ENCODE measurements at regions not wholly inside any gene's neighbourhood (a gene's known extent, or its start where the extent isn't known, plus 50 kb on each side); places are given as distances from the start of the nearest gene placed in this dataset.

DNA sequence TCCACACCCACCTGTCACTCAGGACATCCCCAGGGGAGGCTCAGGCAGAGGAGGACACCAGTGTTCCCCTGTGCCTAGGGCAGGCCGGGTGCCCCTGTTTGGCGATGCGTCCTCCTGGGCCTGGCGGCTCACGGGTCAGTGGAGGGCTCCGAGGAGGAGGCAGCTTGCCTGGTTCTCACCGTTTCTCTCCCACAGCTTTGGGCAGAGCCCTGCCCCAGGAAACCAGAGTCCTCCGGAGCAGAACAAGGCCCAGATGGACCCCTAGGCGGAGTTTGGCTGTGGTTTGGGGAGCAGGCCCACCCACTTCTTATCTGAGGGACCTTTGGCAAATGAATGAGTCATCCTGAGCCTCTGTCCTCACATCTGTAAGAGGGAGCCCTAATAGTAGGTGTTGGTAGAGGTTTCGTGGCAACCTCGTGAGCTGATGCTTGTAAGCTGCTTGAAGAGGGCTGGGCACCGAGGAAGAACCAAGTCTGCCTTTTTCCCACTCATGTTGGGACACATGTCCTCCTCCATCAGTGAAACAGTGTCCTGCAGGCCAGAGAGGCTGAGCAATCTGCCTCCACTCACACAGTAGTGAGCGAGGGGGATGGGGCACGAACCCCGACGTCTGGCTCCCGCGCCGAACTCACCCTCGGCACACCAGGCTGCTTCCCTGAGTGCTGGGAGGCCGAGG is 247.0 kb upstream of the CIBAR2 start:
- TF ChIP-seq POLR2A (IDR thresholded peaks at IDR 0.05) (no peak), EP300 (IDR thresholded peaks at IDR 0.05) (no peak)
- TF ChIP-seq, protein P1, sequence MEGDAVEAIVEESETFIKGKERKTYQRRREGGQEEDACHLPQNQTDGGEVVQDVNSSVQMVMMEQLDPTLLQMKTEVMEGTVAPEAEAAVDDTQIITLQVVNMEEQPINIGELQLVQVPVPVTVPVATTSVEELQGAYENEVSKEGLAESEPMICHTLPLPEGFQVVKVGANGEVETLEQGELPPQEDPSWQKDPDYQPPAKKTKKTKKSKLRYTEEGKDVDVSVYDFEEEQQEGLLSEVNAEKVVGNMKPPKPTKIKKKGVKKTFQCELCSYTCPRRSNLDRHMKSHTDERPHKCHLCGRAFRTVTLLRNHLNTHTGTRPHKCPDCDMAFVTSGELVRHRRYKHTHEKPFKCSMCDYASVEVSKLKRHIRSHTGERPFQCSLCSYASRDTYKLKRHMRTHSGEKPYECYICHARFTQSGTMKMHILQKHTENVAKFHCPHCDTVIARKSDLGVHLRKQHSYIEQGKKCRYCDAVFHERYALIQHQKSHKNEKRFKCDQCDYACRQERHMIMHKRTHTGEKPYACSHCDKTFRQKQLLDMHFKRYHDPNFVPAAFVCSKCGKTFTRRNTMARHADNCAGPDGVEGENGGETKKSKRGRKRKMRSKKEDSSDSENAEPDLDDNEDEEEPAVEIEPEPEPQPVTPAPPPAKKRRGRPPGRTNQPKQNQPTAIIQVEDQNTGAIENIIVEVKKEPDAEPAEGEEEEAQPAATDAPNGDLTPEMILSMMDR (IDR thresholded peaks at IDR 0.05) = no peak
